HL-60/S4 (cell line): ENCODE measurements at regions not wholly inside any gene's neighbourhood (a gene's known extent, or its start where the extent isn't known, plus 50 kb on each side); places are given as distances from the start of the nearest gene placed in this dataset.

Experiments
- in situ Hi-C: fragments of 300-500 bp; cut with MboI; formaldehyde crosslinking; loops from 2 replicates; pipeline ENCODE4 v1.14.3; 2022; ENCODE audit warnings: low sequenced_read_pairs

DNA sequence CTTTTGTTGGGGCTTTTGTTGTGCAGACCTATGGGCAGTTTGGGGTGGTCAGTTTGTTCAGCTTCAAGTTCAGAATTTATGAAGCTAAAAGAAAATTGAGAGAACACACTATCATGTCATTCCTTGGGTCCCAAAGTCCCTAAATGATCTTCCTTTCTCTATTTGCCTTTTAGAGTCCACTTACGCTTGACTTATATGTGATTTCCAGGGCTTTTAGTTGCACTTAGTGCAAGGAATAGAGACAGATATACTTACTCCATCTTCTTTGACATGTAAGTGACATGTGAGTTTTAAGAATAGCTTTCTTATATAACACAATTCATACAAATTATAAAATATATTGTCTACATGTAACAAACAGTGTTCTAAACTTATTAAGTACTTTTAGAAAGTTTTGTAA lies 660.1 kb upstream of the SLITRK1 start:
- in situ Hi-C loops = no loop called here

DNA sequence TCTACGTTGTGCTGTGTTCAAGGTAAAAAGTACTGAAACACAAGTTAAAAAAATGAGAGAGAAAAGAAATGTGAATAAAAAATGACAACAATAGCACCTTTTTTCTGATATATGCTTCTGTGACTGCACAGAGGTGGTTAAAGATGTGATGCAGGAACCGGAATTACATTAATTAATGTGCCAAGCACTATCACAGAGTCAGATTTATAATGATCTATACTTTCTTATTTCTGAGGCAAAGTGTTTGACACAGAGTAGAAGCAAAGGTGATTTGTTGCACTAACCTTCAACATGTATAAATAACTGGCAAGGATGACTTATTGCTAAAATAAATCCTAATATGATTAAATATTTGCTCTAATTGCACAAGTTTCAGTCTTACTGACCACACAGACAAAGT lies 654.6 kb upstream of the SLITRK1 start:
- in situ Hi-C loops = no loop called here

DNA sequence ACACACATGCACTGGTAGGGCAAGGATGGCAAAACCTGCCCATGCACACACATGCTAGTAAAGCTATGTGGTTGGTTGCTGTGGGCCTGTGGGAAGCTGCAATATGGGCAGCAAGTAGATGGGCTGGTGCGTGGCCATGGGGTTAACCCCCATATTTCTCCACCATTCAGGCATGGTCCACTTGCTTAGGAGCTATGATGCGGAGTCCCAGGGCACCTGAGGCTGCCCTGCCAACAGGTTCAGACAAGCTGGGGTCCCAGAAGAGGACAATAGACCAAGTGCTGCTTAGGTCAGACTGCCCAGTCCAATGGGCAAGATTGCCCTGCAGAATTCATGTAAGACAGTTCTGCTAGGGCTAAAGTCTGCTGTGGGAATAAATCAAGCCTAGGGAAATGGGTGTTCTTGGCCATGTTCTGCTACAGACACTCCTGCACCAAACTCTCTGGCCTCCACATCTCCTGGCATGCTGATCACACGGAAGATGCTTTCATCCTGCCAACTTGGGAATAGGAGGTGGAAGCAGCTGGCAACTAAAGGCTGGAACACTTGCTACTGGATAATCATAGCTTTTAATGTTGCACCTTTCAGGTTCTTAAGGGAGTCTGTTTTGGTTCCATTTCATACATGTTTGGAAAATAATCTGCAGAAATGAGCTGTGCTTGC lies 646.3 kb upstream of the SLITRK1 start:
- in situ Hi-C loops = no loop called here

DNA sequence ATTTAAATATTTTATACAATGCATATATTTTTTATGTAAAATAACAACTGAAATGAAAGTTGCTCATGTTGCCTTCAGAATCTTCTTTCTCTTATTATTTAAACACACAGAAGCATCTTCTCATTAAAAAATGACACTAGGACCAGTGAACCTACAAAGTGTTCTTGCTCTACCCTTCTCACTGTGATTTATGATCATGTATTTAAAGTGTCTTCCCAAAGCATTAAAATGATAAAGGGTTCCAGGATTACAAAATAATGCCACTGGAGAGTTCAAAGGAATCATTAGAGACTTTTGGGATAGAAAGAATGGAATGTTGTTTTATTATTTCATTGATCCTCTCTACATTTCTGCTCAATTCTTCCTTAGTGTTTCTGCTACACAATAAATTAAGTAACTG lies 643.6 kb upstream of the SLITRK1 start:
- in situ Hi-C loops = no loop called here

DNA sequence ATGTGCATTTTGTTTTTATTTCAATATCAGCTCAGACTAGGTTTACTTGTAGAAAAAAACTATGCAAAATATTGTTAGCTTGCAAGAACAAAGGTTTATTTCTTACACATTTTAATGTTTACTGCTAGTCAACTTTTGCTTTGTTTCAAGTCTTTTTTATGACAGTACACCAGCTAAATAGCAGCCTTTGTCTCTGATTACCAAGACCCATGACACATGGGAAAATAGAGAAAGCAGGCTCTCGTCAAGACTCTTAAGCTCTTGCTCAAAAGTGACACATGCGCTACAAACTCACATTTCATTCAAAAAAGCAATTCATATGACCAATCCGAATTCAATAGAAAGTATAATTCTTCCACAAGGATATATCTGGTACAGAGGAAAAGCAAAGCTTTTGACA lies 642.3 kb upstream of the SLITRK1 start:
- in situ Hi-C loops = no loop called here

DNA sequence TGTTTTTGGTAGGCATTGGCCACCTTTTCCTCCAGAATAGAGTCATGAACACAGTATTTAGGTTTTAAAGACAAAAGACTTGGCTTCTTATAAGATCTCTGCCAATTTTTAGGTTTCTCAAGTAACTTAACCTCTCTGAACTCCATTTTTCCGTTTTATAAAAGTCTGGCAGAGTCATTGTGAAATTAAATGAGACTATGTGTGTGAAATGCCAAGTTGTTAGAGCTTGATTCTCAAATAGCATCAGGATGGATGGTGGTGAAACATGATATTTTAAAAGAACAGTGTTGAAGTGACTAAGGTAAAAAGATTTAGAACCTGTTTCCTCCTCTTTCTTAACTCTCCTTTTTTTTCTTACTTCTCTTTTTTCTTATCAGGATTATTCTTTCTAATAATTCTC lies 617.7 kb upstream of the SLITRK1 start:
- in situ Hi-C loops = no loop called here

DNA sequence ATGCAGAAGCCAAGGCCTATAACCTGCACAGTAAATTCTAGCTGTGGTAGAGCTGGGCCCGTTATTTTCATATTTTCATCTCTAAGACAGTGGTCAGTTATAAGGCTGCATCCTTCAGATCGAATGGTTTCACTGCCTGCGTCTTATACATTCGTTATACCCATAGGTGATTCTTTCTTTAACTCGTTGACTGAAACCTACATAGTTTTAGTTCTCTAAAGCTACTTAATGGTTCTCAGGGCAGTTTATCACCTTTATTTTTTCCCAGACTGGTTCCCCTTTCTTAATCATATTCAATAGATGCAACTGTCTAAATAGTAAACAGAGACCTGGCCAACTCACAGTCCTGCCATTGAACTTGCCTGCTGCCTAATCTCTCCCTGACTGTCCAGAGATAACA lies 615.3 kb upstream of the SLITRK1 start:
- in situ Hi-C loops = no loop called here

DNA sequence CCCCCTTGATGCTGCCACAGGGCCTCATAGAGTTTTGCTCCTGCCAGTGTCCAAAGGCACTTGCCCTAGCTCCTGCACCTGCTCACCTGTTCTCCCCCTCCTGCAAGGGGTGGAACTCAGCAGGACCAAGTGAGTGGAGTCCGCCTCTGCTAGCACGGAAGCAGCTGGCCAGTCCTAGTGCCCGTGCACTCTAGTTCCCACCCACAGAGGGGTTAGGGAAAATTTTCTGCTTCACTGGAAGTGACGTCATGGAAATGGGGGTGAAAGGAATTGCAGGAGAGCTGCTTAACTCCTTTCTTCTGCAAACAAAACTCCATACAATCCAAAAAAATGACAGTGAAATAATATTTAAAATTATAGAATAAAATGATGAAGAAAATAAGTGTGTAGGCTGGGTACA lies 609.7 kb upstream of the SLITRK1 start:
- in situ Hi-C loops = no loop called here

DNA sequence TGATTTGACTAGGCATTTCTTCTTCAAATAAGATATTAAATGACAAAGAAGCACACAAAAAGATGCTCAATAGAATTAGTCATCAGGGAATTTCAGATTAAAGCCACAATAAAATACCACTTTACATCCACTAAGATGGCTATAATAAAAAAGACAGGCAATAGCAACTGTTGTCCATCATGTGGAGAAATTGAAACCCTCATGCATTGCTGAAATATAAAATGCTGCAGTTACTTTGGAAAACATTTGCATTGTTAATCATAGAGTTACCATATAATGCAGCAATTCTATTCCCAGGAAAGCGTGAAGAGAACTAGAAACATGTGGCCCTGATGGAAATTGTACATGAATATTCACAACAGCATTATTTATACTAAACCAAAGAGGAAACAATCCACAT lies 605.5 kb upstream of the SLITRK1 start:
- in situ Hi-C loops = no loop called here

DNA sequence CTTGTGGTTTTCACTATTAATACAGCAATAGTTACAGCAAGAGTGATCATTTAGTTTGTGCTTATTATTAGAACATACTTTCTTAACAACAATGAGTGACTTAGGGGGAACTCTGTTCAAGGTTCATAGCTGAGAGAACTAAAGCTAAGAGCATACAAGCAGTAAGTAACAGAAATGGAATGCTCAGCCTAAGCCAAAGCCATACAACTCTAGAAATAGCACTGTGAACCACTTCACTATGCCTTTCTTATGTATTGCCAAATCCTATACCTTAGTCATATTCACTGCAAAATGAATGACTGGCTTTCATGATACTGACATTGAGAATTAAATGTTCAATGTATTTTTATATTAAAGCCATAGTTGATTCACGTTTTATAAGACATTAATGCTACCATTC lies 599.7 kb upstream of the SLITRK1 start:
- in situ Hi-C loops = no loop called here

DNA sequence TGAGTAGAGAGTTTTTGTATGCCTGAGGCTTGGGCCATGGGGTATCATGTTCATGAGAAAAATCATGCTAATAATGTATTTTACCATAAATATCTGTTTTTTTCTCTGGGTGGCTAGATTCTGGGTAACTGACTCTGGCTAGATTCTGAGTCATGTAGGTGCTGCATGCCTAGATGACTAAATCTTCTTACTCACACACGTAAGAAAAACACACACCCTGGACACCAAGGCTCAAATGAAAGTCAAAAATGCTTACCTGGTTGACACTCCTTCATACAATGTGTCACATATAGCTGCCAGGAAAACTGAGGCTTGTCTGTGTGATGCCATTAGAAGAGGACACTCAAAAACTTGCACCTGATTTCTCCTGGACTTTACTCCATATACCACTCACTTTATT lies 597.4 kb upstream of the SLITRK1 start:
- in situ Hi-C loops = no loop called here

DNA sequence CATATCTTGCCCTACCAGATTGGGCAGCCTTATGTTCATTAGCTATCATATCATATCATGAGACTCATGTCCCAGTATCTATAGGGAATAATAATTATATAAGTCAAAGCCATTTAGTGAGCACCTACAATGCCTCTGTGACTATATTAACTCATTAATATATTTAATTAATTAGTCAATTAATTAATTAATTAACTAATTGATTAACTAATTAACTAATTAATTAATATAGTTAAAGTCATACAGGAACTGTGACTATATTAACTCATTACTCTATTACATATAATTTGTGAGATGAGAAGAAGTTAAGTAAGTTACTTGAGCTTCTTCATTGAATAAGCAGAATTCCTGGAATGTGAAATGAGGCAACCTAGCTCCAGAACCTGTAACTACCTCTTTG lies 588.3 kb upstream of the SLITRK1 start:
- in situ Hi-C loops = no loop called here

DNA sequence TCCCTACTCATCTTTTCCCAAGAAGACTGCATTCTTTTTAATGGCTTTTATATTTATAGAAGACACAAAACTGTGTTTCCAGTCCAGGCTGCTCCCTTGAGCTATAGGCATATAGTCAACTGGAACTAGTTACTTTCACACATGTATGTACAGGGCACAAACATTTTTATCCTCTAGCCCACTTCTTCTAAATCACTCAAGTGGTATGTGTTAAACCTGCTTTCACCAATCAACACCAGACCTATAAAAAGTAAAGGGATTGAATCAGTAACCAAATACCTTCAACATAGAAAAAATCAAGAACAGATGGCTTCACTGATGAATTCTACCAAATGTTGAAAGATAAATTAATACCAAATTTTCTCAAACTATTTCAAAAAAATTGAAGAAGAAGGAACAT lies 584.2 kb upstream of the SLITRK1 start:
- in situ Hi-C loops = no loop called here

DNA sequence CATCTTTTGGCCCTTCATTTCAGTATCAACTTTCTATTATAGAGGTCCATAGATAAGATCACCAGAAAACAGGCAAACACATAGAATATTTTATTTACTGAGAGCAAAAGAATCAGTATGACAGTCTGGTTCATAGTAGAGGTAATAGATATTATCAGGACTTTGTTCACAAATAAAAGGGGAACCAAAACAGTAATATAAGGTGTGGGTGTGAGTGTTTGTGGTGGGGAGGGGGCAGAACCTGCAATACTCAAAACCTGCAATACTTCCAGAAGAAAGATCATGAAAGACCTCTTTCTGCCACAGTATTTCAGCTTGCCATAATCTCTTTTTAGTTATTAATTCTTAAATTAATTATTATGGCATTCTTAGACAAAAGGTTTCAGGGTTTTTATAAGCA lies 578.7 kb upstream of the SLITRK1 start:
- in situ Hi-C loops = no loop called here

DNA sequence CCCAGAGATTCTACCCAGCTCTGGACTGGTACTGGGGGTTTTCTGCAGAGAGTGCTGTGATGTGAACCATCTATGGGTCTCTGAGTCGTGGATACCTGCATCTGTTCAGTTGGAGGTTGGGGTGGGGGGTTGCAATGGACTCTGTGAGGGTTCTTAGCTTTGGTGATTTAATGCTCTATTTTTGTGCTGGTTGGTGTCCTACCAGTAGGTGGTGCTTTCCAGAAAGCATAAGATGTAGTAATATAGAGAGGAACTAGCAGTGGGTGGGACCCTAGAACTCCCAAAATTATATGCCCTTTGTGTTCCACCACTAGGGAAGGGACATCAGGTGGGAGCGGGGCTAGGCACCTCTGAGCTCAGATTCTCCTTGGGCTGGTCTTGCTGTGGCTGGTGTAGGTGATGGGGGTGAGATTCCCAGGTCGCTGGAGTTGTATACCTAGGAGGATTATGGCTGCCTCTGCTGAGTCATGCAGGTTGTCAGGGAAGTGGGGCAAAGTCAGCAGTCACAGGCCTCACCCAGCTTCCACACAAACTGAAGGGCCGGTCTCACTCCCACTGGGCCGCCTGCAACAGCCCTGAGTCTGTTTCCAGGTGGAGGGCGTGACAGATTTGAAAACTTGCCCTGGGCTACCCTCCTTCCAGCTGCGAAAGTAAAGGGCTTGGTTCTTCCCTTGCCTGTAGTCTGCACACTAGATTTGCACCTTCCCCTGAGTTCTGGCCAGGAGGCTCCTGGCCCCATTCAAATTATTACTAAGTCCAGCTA lies 573.0 kb upstream of the SLITRK1 start:
- in situ Hi-C loops = no loop called here

DNA sequence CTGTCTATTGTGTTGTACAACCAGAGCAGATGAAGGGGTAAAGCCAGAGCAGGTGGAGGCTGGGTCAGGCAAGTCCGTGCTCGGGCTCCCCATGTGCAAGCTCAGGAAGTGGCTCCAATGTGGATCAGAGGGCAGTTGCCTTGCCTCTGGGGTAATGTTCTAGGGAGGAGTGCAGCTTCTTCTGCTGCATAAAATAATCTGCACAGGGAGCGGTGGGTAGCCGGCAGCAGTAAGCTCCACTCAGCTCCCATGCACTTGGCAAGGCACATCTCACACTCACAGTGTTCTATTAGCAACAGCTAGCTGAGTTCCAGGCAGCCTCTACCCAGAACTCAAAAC lies 565.3 kb upstream of the SLITRK1 start:
- in situ Hi-C loops = no loop called here

DNA sequence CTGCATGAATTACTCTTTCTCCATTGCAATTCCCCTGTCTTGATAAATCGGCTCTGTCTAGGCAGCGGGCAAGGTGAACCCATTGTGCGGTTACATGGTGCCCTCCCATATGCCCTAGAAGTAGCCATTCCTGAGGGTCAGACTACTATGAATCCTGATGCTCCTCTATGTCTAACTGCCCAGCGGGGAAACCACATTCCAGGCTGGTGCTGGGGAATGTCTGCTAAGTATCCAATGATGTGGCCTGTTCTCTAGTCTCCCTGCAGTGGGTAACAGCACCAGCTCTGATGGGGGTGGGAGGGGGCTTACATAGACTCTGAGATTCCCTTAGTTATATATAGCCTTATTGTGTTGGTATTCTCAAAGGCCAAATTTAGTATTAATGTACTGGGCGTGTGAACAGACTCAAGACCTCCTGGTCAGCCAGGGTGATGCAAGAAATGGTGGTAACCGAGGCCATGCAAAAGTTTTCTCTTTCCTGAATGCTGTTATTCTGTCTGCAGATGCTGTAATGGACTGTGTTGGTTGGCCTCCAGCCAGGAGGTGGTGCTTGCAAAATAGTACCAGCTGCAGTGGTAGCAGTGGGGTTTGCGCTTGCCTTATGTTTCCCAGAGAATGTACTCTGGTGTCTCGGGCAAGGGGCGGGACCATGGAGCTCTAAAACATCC lies 564.8 kb upstream of the SLITRK1 start:
- in situ Hi-C loops = no loop called here

DNA sequence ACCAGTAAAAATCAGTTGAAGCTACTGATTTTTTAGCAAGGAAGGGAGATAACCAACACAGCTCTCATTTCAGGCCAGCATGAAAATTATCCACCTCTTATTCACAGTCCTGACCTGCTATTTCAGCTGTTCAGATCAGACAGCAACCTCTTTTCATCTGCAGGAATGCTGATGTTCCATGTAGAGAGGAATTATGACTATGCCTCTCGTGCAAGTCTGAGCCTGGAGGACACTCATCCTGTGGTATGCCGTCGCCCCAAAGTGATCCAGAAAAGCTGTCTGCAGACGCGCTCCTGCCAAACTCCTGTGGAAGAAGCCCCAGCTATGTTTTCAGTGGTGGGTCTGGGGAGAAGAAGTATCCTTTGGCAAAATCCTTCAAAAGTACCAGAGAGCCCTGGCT lies 563.5 kb upstream of the SLITRK1 start:
- in situ Hi-C loops = no loop called here

DNA sequence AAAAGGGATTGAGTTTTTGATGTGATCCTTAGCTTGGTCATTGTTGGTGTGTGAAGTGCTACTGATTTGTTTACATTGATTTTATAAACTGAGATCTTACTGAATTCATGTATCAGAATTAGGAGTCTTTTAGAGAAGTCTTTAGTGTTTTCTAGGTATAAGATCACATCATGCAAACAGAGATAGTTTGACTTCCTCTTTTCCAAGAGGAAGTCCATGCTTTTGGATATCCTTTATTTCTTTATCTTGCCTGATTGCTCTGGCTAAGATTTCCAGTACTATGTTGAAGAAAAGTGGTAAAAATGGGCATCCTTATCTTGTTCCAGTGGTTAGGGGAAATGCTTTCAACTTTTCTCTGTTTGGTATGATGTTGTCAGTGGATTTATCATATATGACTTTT lies 561.2 kb upstream of the SLITRK1 start:
- in situ Hi-C loops = no loop called here

DNA sequence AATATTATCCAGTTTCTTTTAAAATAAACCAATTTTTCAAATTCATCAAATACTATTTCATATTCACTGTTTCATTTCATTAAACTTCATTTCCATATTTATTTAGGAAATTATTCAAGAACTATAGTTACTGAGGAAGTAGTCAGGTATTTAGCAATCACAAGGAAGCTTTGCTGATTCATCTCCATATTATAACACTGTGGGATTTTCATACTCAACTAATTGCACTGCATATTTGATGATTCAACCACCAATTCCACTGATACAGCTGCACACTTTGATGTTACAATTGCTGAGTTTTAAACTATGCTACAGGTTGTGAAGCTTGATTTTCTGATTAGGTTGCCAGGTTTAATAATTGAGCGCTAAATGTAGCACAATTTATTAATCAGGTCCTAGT lies 556.8 kb upstream of the SLITRK1 start:
- in situ Hi-C loops = no loop called here

DNA sequence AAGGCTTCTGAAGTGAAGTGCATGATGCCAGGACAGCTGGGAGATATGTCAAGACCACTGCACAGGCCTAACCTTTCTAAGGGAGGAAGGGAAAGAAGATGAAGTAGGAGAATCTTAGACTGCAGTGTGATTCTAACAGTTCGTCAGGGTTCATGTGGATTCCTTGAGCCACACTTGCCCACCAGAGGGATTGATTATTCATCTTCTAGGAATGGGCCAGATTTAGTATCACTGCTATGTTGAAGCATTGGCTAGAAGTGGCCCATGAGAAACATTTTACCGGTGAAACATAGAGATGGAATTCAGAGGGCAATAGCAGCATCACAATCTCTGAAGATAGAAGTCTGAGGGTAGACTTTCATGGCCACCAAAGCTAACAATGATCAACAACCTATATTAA lies 550.8 kb upstream of the SLITRK1 start:
- in situ Hi-C loops = no loop called here

DNA sequence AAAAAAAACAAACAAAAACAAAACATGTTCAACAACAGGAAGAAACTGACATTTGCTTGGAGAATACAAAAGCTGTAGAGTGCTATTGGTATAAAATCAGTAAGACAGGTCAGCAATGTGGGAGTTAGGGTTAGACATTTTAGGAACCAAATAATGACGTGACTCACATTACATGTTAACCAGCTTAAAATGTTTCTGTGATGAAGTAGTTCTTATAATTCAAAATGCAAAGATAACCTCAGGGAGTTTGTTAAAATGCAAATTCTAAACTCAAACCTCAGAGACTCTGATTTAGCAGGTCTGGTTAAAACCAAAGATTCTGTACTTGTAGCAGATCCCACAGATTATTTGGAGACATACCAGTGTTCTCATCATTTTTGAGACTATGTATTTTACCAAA lies 549.4 kb upstream of the SLITRK1 start:
- in situ Hi-C loops = no loop called here
